ENCODE measurements at regions not wholly inside any gene's neighbourhood (a gene's known extent, or its start where the extent isn't known, plus 50 kb on each side); places are given as distances from the start of the nearest gene placed in this dataset.

GRCh38 chr7:82602066-82602465 lies 158.5 kb upstream of the CACNA2D1 start:
- Histone ChIP-seq H3K4me1 (ENCODE audit: control insufficient read depth, insufficient read depth, low read length) (peaks cover 9% of the 10 kb centered on the region; the same call in 1 of the 2 replicates), H3K4me3 (ENCODE audit: low read depth, low read length) (no peak overlapping the region), H3K9me3 (ENCODE audit: control insufficient read depth, insufficient read depth, low read depth, low read length) (no peaks in the 10 kb centered on the region), H3K36me3 (ENCODE audit: control insufficient read depth in 2 of 2, insufficient read depth in 1 of 2, low read length in 2 of 2) (no peaks in the 10 kb centered on the region), H3K27ac (ENCODE audit: extremely low read depth, low read depth, low read length) (no peak overlapping the region)
- ChIA-PET POLR2A (no interaction called here), CTCF (interaction anchor here (0.7 to 1.8 kb wide), 2 partner anchors 18 to 29 kb away, joined by 3 to 4 read pairs; no protein-coding TSS in a partner anchor)
- TF ChIP-seq ZNF610 (tag by site-specific recombination; IDR thresholded peaks at IDR 0.05; ENCODE audit: borderline replicate concordance) (peak; percentile 96), ZNF571 (tag by site-specific recombination; IDR thresholded peaks at IDR 0.05) (no peak)

GRCh38 chr7:82600531-82600930 lies 157.0 kb upstream of the CACNA2D1 start:
- peak; percentile 63; the same call in 1 of the 2 replicates for TF ChIP-seq TCF7L2 (IDR thresholded peaks at IDR 0.05; ENCODE audit: borderline replicate concordance, low read depth, low read length)
- TF ChIP-seq ZNF449 (tag by site-specific recombination; IDR thresholded peaks at IDR 0.05), result no peak
- H3K9me3 ChIP-seq (ENCODE audit: control insufficient read depth, insufficient read depth, low read depth, low read length), result no peaks in the 10 kb centered on the region

GRCh38 chr7:82599895-82600294 lies 156.3 kb upstream of the CACNA2D1 start:
- H3K9me3 ChIP-seq (ENCODE audit: control insufficient read depth, insufficient read depth, low read depth, low read length), result no peaks in the 10 kb centered on the region
- TF ChIP-seq ZNF114 (tag by site-specific recombination; IDR thresholded peaks at IDR 0.05) (no peak), ZNF514 (tag by site-specific recombination; IDR thresholded peaks at IDR 0.05) (no peak), ZNF16 (tag by site-specific recombination; IDR thresholded peaks at IDR 0.05; ENCODE audit: low read depth) (no peak), ZNF175 (tag by site-specific recombination; IDR thresholded peaks at IDR 0.05) (no peak), OVOL3 (tag by site-specific recombination; IDR thresholded peaks at IDR 0.05) (no peak), SP2 (tag by site-specific recombination; IDR thresholded peaks at IDR 0.05) (no peak), PRDM6 (tag by site-specific recombination; IDR thresholded peaks at IDR 0.05) (no peak), ZNF561 (tag by site-specific recombination; IDR thresholded peaks at IDR 0.05; ENCODE audit: borderline replicate concordance) (no peak), ZNF394 (tag by site-specific recombination; IDR thresholded peaks at IDR 0.05; ENCODE audit: borderline replicate concordance) (no peak), MZF1 (tag by site-specific recombination; IDR thresholded peaks at IDR 0.05; ENCODE audit: borderline replicate concordance) (no peak), ZFP41 (tag by site-specific recombination; IDR thresholded peaks at IDR 0.05; ENCODE audit: borderline replicate concordance) (no peak)
- H3K4me3 ChIP-seq (ENCODE audit: low read depth, low read length), result no peak overlapping the region
- POLR2A ChIA-PET, result no interaction called here
- peaks cover 16% of the 10 kb centered on the region; the same call in 1 of the 2 replicates for H3K4me1 ChIP-seq (ENCODE audit: control insufficient read depth, insufficient read depth, low read length)
- CTCF ChIA-PET, result interaction anchor here (0.6 to 1.2 kb wide), 7 partner anchors 10 to 826 kb away, joined by 3 to 5 read pairs (median 3); no protein-coding TSS in a partner anchor
- H3K36me3 ChIP-seq (ENCODE audit: control insufficient read depth in 2 of 2, insufficient read depth in 1 of 2, low read length in 2 of 2), result no peaks in the 10 kb centered on the region
- H3K27ac ChIP-seq (ENCODE audit: extremely low read depth, low read depth, low read length), result no peak overlapping the region

More at GRCh38 chr7:82600531-82600930, 157.0 kb upstream of the CACNA2D1 start:
- H3K4me3 ChIP-seq (ENCODE audit: low read depth, low read length), result no peak overlapping the region
- no peak overlapping the region for H3K27ac ChIP-seq (ENCODE audit: extremely low read depth, low read depth, low read length)
- no peaks in the 10 kb centered on the region for H3K36me3 ChIP-seq (ENCODE audit: control insufficient read depth in 2 of 2, insufficient read depth in 1 of 2, low read length in 2 of 2)
- CTCF ChIA-PET, result interaction anchor here (0.6 to 1.2 kb wide), 8 partner anchors 11 to 827 kb away, joined by 3 to 5 read pairs (median 3); no protein-coding TSS in a partner anchor
- peaks cover 9% of the 10 kb centered on the region; the same call in 1 of the 2 replicates for H3K4me1 ChIP-seq (ENCODE audit: control insufficient read depth, insufficient read depth, low read length)
- POLR2A ChIA-PET, result no interaction called here

GRCh38 chr7:82598958-82599357 lies 155.4 kb upstream of the CACNA2D1 start:
- no peaks in the 10 kb centered on the region for H3K36me3 ChIP-seq (ENCODE audit: control insufficient read depth in 2 of 2, insufficient read depth in 1 of 2, low read length in 2 of 2)
- H3K9me3 ChIP-seq (ENCODE audit: control insufficient read depth, insufficient read depth, low read depth, low read length), result no peaks in the 10 kb centered on the region
- CTCF ChIA-PET, result no interaction called here
- POLR2A ChIA-PET, result no interaction called here
- TF ChIP-seq ZNF335 (tag by site-specific recombination; conservative IDR thresholded peaks at IDR 0.05) (no peak), MEIS1 (CRISPR knock-in tag; IDR thresholded peaks at IDR 0.05; ENCODE audit: borderline replicate concordance) (no peak), GLIS2 (tag by site-specific recombination; IDR thresholded peaks at IDR 0.05) (no peak), ZNF501 (tag by site-specific recombination; IDR thresholded peaks at IDR 0.05) (no peak), ZNF16 (tag by site-specific recombination; IDR thresholded peaks at IDR 0.05; ENCODE audit: low read depth) (no peak), SP2 (tag by site-specific recombination; IDR thresholded peaks at IDR 0.05) (no peak), YY1 (tag by site-specific recombination; IDR thresholded peaks at IDR 0.05) (no peak), EGR2 (tag by site-specific recombination; IDR thresholded peaks at IDR 0.05; ENCODE audit: low read depth) (no peak), KLF7 (tag by site-specific recombination; IDR thresholded peaks at IDR 0.05; ENCODE audit: borderline replicate concordance) (no peak), ZSCAN16 (tag by site-specific recombination; IDR thresholded peaks at IDR 0.05) (no peak), ZNF266 (tag by site-specific recombination; IDR thresholded peaks at IDR 0.05; ENCODE audit: low read depth) (no peak)
- peaks cover 20% of the 10 kb centered on the region; the same call in 1 of the 2 replicates for H3K4me1 ChIP-seq (ENCODE audit: control insufficient read depth, insufficient read depth, low read length)
- no peak overlapping the region for H3K27ac ChIP-seq (ENCODE audit: extremely low read depth, low read depth, low read length)
- no peak overlapping the region for H3K4me3 ChIP-seq (ENCODE audit: low read depth, low read length)

All from HEK293 (cell line).